ENCODE measurements at regions not wholly inside any gene's neighbourhood (a gene's known extent, or its start where the extent isn't known, plus 50 kb on each side); places are given as distances from the start of the nearest gene placed in this dataset.

- Histone ChIP-seq H3K27ac (ENCODE audit: low read depth, low read length) (no peak overlapping the region), H3K4me1 (ENCODE audit: control insufficient read depth in 5 of 5, insufficient read depth in 5 of 5, low read length in 5 of 5) (peaks cover 4 to 43% (median 27%) of the 10 kb centered on the region in 5 donors), H3K36me3 (ENCODE audit: control insufficient read depth in 5 of 5, insufficient read depth in 5 of 5, low read length in 5 of 5) (no peaks in the 10 kb centered on the region), H3K9ac (ENCODE audit: low read length in 5 of 5) (peak overlapping the region in 1 of 5 donors; percentile 68), H3K4me3 (ENCODE audit: low read depth in 1 of 5, low read length in 5 of 5) (peak overlapping the region in 4 of 5 donors; percentile 40 to 67 (median 48)), H3K9me3 (ENCODE audit: control insufficient read depth in 5 of 5, low read length in 5 of 5) (no peaks in the 10 kb centered on the region), H3K27me3 (ENCODE audit: control insufficient read depth in 5 of 5, insufficient read depth in 4 of 5, low read length in 5 of 5) (peaks cover 0 to 13% (median 10%) of the 10 kb centered on the region in 5 donors)
Observed at GRCh38 chr17:77281904-77282367, 141.2 kb downstream of the SEC14L1 start.

GRCh38 chr17:77282524-77283515 is 142.1 kb downstream of the SEC14L1 start:
- Histone ChIP-seq H3K4me3 (ENCODE audit: low read depth in 1 of 5, low read length in 5 of 5) (no peak overlapping the region), H3K4me1 (ENCODE audit: control insufficient read depth in 5 of 5, insufficient read depth in 5 of 5, low read length in 5 of 5) (peaks cover 4 to 51% (median 35%) of the 10 kb centered on the region in 5 donors), H3K27ac (ENCODE audit: low read depth, low read length) (no peak overlapping the region)

GRCh38 chr17:77284023-77284617 is 143.4 kb downstream of the SEC14L1 start:
- peaks cover 4 to 55% (median 35%) of the 10 kb centered on the region in 5 donors for H3K4me1 ChIP-seq (ENCODE audit: control insufficient read depth in 5 of 5, insufficient read depth in 5 of 5, low read length in 5 of 5)
- H3K9me3 ChIP-seq (ENCODE audit: control insufficient read depth in 5 of 5, low read length in 5 of 5), result no peaks in the 10 kb centered on the region
- no peak overlapping the region for H3K4me3 ChIP-seq (ENCODE audit: low read depth in 1 of 5, low read length in 5 of 5)
- no peaks in the 10 kb centered on the region for H3K36me3 ChIP-seq (ENCODE audit: control insufficient read depth in 5 of 5, insufficient read depth in 5 of 5, low read length in 5 of 5)
- H3K9ac ChIP-seq (ENCODE audit: low read length in 5 of 5), result no peak overlapping the region
- peaks cover 0 to 13% (median 10%) of the 10 kb centered on the region in 5 donors for H3K27me3 ChIP-seq (ENCODE audit: control insufficient read depth in 5 of 5, insufficient read depth in 4 of 5, low read length in 5 of 5)
- H3K27ac ChIP-seq (ENCODE audit: low read depth, low read length), result no peak overlapping the region

More at GRCh38 chr17:77282524-77283515, 142.1 kb downstream of the SEC14L1 start:
- Histone ChIP-seq H3K27me3 (ENCODE audit: control insufficient read depth in 5 of 5, insufficient read depth in 4 of 5, low read length in 5 of 5) (peaks cover 0 to 13% (median 10%) of the 10 kb centered on the region in 5 donors), H3K36me3 (ENCODE audit: control insufficient read depth in 5 of 5, insufficient read depth in 5 of 5, low read length in 5 of 5) (no peaks in the 10 kb centered on the region), H3K9me3 (ENCODE audit: control insufficient read depth in 5 of 5, low read length in 5 of 5) (no peaks in the 10 kb centered on the region), H3K9ac (ENCODE audit: low read length in 5 of 5) (no peak overlapping the region)

- Histone ChIP-seq H3K36me3 (ENCODE audit: control insufficient read depth in 5 of 5, insufficient read depth in 5 of 5, low read length in 5 of 5) (no peaks in the 10 kb centered on the region), H3K4me3 (ENCODE audit: low read depth in 1 of 5, low read length in 5 of 5) (no peak overlapping the region), H3K4me1 (ENCODE audit: control insufficient read depth in 5 of 5, insufficient read depth in 5 of 5, low read length in 5 of 5) (peaks cover 4 to 45% (median 30%) of the 10 kb centered on the region in 5 donors), H3K27me3 (ENCODE audit: control insufficient read depth in 5 of 5, insufficient read depth in 4 of 5, low read length in 5 of 5) (peaks cover 0 to 8% (median 6%) of the 10 kb centered on the region in 5 donors), H3K9ac (ENCODE audit: low read length in 5 of 5) (peak overlapping the region in 1 of 5 donors; percentile 9), H3K9me3 (ENCODE audit: control insufficient read depth in 5 of 5, low read length in 5 of 5) (no peaks in the 10 kb centered on the region), H3K27ac (ENCODE audit: low read depth, low read length) (no peak overlapping the region)
Observed at GRCh38 chr17:77285594-77286390, 145.0 kb downstream of the SEC14L1 start.

- H3K9me3 ChIP-seq (ENCODE audit: control insufficient read depth in 5 of 5, low read length in 5 of 5), result no peaks in the 10 kb centered on the region
- H3K4me3 ChIP-seq (ENCODE audit: low read depth in 1 of 5, low read length in 5 of 5), result no peak overlapping the region
- peak overlapping the region in 1 of 5 donors; percentile 9 for H3K9ac ChIP-seq (ENCODE audit: low read length in 5 of 5)
- H3K4me1 ChIP-seq (ENCODE audit: control insufficient read depth in 5 of 5, insufficient read depth in 5 of 5, low read length in 5 of 5), result peaks cover 4 to 44% (median 30%) of the 10 kb centered on the region in 5 donors
- no peak overlapping the region for H3K27ac ChIP-seq (ENCODE audit: low read depth, low read length)
- peaks cover 0 to 8% (median 6%) of the 10 kb centered on the region in 5 donors for H3K27me3 ChIP-seq (ENCODE audit: control insufficient read depth in 5 of 5, insufficient read depth in 4 of 5, low read length in 5 of 5)
- H3K36me3 ChIP-seq (ENCODE audit: control insufficient read depth in 5 of 5, insufficient read depth in 5 of 5, low read length in 5 of 5), result no peaks in the 10 kb centered on the region
Observed at GRCh38 chr17:77286391-77286640, 145.5 kb downstream of the SEC14L1 start.

- H3K4me3 ChIP-seq (ENCODE audit: low read depth in 1 of 5, low read length in 5 of 5), result no peak overlapping the region
- H3K27ac ChIP-seq (ENCODE audit: low read depth, low read length), result peak overlapping the region; percentile 67
- H3K9ac ChIP-seq (ENCODE audit: low read length in 5 of 5), result peak overlapping the region in 2 of 5 donors; percentile 10 to 53
- H3K9me3 ChIP-seq (ENCODE audit: control insufficient read depth in 5 of 5, low read length in 5 of 5), result no peaks in the 10 kb centered on the region
- H3K4me1 ChIP-seq (ENCODE audit: control insufficient read depth in 5 of 5, insufficient read depth in 5 of 5, low read length in 5 of 5), result peaks cover 4 to 39% (median 24%) of the 10 kb centered on the region in 5 donors
- peaks cover 0 to 5% (median 1%) of the 10 kb centered on the region in 5 donors for H3K27me3 ChIP-seq (ENCODE audit: control insufficient read depth in 5 of 5, insufficient read depth in 4 of 5, low read length in 5 of 5)
- H3K36me3 ChIP-seq (ENCODE audit: control insufficient read depth in 5 of 5, insufficient read depth in 5 of 5, low read length in 5 of 5), result no peaks in the 10 kb centered on the region
Observed at GRCh38 chr17:77286641-77287431, 146.1 kb downstream of the SEC14L1 start.

- H3K4me3 ChIP-seq (ENCODE audit: low read depth in 1 of 5, low read length in 5 of 5), result no peak overlapping the region
- peak overlapping the region; percentile 67 for H3K27ac ChIP-seq (ENCODE audit: low read depth, low read length)
- no peaks in the 10 kb centered on the region for H3K36me3 ChIP-seq (ENCODE audit: control insufficient read depth in 5 of 5, insufficient read depth in 5 of 5, low read length in 5 of 5)
- H3K27me3 ChIP-seq (ENCODE audit: control insufficient read depth in 5 of 5, insufficient read depth in 4 of 5, low read length in 5 of 5), result no peaks in the 10 kb centered on the region
- no peaks in the 10 kb centered on the region for H3K9me3 ChIP-seq (ENCODE audit: control insufficient read depth in 5 of 5, low read length in 5 of 5)
- H3K9ac ChIP-seq (ENCODE audit: low read length in 5 of 5), result peak overlapping the region in 3 of 5 donors; percentile 2 to 53 (median 10)
- peaks cover 4 to 34% (median 21%) of the 10 kb centered on the region in 5 donors for H3K4me1 ChIP-seq (ENCODE audit: control insufficient read depth in 5 of 5, insufficient read depth in 5 of 5, low read length in 5 of 5)
Observed at GRCh38 chr17:77287432-77288068, 146.8 kb downstream of the SEC14L1 start.

- peaks cover 4 to 34% (median 21%) of the 10 kb centered on the region in 5 donors for H3K4me1 ChIP-seq (ENCODE audit: control insufficient read depth in 5 of 5, insufficient read depth in 5 of 5, low read length in 5 of 5)
- peak overlapping the region; percentile 67 for H3K27ac ChIP-seq (ENCODE audit: low read depth, low read length)
- no peaks in the 10 kb centered on the region for H3K36me3 ChIP-seq (ENCODE audit: control insufficient read depth in 5 of 5, insufficient read depth in 5 of 5, low read length in 5 of 5)
- H3K9ac ChIP-seq (ENCODE audit: low read length in 5 of 5), result peak overlapping the region in 1 of 5 donors; percentile 10
- H3K4me3 ChIP-seq (ENCODE audit: low read depth in 1 of 5, low read length in 5 of 5), result no peak overlapping the region
- H3K27me3 ChIP-seq (ENCODE audit: control insufficient read depth in 5 of 5, insufficient read depth in 4 of 5, low read length in 5 of 5), result no peaks in the 10 kb centered on the region
- H3K9me3 ChIP-seq (ENCODE audit: control insufficient read depth in 5 of 5, low read length in 5 of 5), result no peaks in the 10 kb centered on the region
Observed at GRCh38 chr17:77288115-77288619, 147.4 kb downstream of the SEC14L1 start.
